Activated naive CD8-positive, alpha-beta T cell treated with anti-CD3 and anti-CD28 coated beads for 36 hours (primary cell): ENCODE measurements at regions not wholly inside any gene's neighbourhood (a gene's known extent, or its start where the extent isn't known, plus 50 kb on each side); places are given as distances from the start of the nearest gene placed in this dataset.
"Not testable (repeated sequence)": the region's sequence is repeated elsewhere in the genome, so short reads cannot be mapped to it uniquely, and the experiment has no call there.

Experiments
- DNase-seq: peaks from one replicate; pipeline ENCODE4 v3.0.0; 2021
- H3K27ac Mint-ChIP-seq: one replicate; pipeline ENCODE4 v1.8.0; 2022; ENCODE audit warnings: mild to moderate bottlenecking, moderate library complexity, mixed read lengths
- H3K27me3 Mint-ChIP-seq: one replicate; pipeline ENCODE4 v1.8.0; 2022; ENCODE audit warnings: mild to moderate bottlenecking, mixed read lengths
- H3K36me3 Mint-ChIP-seq: one replicate; pipeline ENCODE4 v1.8.0; 2021; ENCODE audit warnings: mild to moderate bottlenecking, mixed read lengths
- H3K4me1 Mint-ChIP-seq: one replicate; pipeline ENCODE4 v1.8.0; 2021; ENCODE audit warnings: mixed read lengths
- H3K4me3 Mint-ChIP-seq: one replicate; pipeline ENCODE4 v1.8.0; 2022; ENCODE audit warnings: mild to moderate bottlenecking, moderate library complexity, mixed read lengths
- H3K9me3 Mint-ChIP-seq: one replicate; pipeline ENCODE4 v1.8.0; 2022; ENCODE audit warnings: mixed read lengths

- Mint-ChIP-seq H3K4me1 (no peaks in the 10 kb centered on the region), H3K27ac (no peak overlapping the region), H3K36me3 (no peaks in the 10 kb centered on the region), H3K4me3 (no peak overlapping the region), H3K9me3 (no peaks in the 10 kb centered on the region), H3K27me3 (no peaks in the 10 kb centered on the region)
- DNase-seq, result no peak
These were observed 490.8 kb upstream of the ADGRL4 start for GRCh38 chr1:79497193-79497773.

DNA sequence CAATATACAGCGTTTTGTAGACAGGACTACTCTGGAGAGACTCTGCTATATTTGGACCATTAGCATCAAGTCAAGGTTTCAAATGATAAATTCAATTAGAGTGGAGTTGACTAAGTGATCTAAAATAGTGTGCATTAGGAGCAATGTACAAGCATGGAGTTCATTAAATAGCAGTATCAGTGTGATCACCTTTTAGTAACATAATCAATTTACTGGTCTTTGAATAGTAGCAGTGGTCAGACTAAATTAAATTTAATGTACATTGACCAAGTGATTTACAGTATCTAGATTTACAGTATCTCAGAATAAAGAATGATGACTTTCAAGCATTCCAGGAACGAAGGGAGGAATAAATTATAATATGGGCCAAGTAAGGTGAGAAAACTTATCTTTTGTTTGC, 489.6 kb upstream of the ADGRL4 start:
- Mint-ChIP-seq H3K9me3 (no peaks in the 10 kb centered on the region), H3K27ac (no peak overlapping the region), H3K27me3 (no peaks in the 10 kb centered on the region), H3K4me1 (no peaks in the 10 kb centered on the region), H3K4me3 (no peak overlapping the region), H3K36me3 (no peaks in the 10 kb centered on the region)
- no peak for DNase-seq

DNA sequence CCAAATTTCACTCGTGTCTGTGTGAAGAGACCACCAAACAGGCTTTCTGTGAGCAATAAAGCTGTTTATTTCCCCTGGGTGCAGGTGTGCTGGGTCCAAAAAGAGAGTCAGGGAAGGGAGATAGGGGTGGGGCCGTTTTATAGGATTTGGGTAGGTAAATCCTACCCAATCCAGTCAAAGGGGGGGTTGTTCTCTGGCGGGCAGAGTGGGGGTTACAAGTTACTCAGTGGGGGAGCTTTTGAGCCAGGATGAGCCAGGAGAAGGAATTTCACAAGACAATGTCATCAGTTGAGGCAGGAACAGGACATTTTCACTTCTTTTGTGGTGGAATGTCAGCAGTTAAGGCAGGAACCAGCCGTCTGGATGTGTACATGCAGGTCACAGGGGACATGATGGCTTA, 487.2 kb upstream of the ADGRL4 start:
- H3K4me1 Mint-ChIP-seq, H3K4me3 Mint-ChIP-seq, H3K36me3 Mint-ChIP-seq, H3K27ac Mint-ChIP-seq, H3K9me3 Mint-ChIP-seq, DNase-seq, H3K27me3 Mint-ChIP-seq: not testable (repeated sequence)

- H3K27ac Mint-ChIP-seq, H3K9me3 Mint-ChIP-seq, H3K27me3 Mint-ChIP-seq, H3K4me3 Mint-ChIP-seq, H3K36me3 Mint-ChIP-seq, H3K4me1 Mint-ChIP-seq, DNase-seq: not testable (repeated sequence)
These were observed 482.1 kb upstream of the ADGRL4 start for GRCh38 chr1:79488572-79489121.

- Mint-ChIP-seq H3K4me3 (no peak overlapping the region), H3K36me3 (no peaks in the 10 kb centered on the region), H3K9me3 (peaks cover 5% of the 10 kb centered on the region), H3K4me1 (no peaks in the 10 kb centered on the region), H3K27ac (no peak overlapping the region), H3K27me3 (no peaks in the 10 kb centered on the region)
- DNase-seq, result no peak
These were observed 472.3 kb upstream of the ADGRL4 start for GRCh38 chr1:79478728-79479373.

DNA sequence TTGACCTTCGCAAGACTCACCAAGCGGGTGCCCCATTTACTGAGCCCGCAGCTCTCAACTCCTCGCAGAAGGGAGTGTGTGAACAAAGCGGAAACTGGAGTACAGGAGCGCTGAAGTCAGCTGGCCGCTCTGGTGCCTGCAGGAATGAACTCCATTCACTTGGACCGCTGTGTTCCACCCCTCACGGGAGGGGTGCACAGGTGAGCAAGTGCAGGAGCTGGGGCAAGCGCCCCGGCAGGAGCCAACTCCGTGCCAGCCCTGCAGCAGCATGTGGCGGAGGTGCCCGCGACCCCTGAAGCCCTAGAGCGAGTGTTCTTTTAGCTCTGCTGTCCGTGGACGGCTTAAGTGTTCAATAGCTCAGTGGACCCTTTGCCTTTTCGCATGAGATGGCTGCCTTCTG, 471.6 kb upstream of the ADGRL4 start:
- H3K4me3 Mint-ChIP-seq, result no peak overlapping the region

DNA sequence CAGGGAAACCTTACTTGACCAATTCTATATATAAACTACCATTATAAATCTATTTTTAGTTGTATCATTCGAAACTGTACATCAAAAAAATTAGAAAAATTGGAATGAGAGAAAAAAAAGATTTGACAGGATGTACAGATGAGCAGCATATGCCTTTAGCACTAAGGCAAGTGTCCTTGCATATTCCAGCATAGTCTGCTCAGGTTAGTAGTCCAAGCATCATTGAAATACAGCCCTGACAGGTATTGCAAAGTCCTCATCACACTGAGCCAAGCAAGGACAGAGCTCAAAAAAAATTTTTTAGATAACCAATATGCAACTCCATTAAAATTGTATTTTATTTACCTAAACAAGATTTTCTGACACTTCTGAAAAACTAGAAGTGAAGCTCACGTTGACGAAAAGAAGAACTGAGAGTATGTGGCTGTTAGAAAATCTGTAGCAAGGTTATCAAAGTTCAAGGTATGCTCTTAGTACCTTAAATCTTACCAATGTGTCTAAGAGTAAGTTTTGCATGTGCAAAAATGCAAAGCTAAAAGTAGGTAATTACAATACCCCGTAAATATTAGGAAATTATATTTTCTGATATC, 465.6 kb upstream of the ADGRL4 start:
- Mint-ChIP-seq H3K27ac (no peak overlapping the region), H3K36me3 (no peaks in the 10 kb centered on the region), H3K9me3 (no peaks in the 10 kb centered on the region), H3K4me1 (no peaks in the 10 kb centered on the region), H3K27me3 (no peaks in the 10 kb centered on the region), H3K4me3 (no peak overlapping the region)
- DNase-seq, result no peak

More for the DNA sequence above, 471.6 kb upstream of the ADGRL4 start:
- Mint-ChIP-seq H3K4me1 (no peaks in the 10 kb centered on the region), H3K9me3 (peaks cover 5% of the 10 kb centered on the region), H3K36me3 (no peaks in the 10 kb centered on the region), H3K27me3 (no peaks in the 10 kb centered on the region), H3K27ac (no peak overlapping the region)
- no peak for DNase-seq

- no peaks in the 10 kb centered on the region for H3K36me3 Mint-ChIP-seq
- H3K4me3 Mint-ChIP-seq, result no peak overlapping the region
- no peaks in the 10 kb centered on the region for H3K4me1 Mint-ChIP-seq
These were observed 462.6 kb upstream of the ADGRL4 start for GRCh38 chr1:79469139-79469538.

DNA sequence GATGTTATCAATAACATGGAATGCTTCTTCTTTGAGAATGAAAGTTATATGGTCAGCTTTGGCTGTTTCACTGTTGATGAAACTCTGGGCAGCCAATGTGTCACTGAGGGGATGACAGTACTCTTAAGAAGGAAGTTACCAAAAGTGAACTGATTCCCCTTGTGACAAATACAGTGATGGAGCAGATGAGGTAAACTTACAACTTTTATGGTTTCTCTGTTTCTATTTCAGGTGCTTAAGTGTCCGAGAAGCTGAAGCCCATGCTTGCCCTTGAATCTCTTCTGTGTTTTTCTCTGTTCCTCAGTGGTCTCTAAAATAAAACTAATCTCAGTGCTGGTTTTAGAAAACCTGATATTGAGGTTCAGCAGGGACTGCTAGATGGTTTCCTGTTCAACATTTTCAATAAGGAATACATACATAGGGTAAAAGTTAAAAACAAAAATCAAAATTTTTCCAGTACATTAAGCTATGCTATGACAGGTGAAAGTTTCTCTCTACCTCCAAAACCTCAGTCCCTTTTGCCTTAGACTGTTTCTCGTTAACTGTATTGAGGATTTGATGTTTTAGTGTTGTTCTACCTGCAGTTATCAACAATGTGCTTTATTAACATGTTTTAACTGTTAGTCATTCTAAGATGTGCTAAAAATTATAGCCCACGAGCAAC, 454.4 kb upstream of the ADGRL4 start:
- H3K4me1 Mint-ChIP-seq, result no peaks in the 10 kb centered on the region
- no peak overlapping the region for H3K4me3 Mint-ChIP-seq

More at GRCh38 chr1:79469139-79469538, 462.6 kb upstream of the ADGRL4 start:
- no peak for DNase-seq
- H3K27me3 Mint-ChIP-seq, result no peaks in the 10 kb centered on the region
- H3K9me3 Mint-ChIP-seq, result peaks cover 3% of the 10 kb centered on the region
- H3K27ac Mint-ChIP-seq, result no peak overlapping the region

DNA sequence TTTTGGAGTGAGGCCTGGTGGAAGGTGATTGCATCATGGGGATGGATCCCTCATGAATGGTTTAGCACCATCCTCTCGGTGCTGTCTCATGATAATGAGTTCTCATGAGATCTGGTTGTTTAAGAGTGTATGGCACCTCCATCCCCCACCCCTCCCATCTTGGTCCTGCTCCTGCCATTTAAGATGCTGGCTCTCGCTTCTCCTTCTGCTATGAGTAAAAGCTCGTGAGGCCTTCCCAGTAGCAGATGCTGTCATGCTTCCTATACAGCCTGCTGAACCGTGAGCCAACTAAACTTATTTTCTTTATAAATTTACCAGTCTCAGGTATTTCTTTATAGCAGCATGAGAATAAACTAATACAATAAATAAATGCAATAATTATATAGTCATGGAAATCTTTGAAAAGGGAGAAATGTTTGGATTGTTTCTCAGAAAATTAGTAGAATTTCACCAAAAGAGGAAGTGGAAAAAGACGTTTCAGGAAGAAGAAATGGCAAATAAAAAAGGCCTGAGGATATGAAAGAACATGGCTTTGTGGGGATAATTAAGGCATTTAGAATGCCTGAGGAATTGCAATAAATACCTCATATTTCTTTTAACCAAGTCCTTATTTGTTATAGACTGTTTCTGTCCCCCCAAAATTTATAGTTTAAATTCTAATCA, 451.2 kb upstream of the ADGRL4 start:
- no peak overlapping the region for H3K4me3 Mint-ChIP-seq
- no peak for DNase-seq
- H3K27ac Mint-ChIP-seq, result no peak overlapping the region
- H3K4me1 Mint-ChIP-seq, result no peaks in the 10 kb centered on the region
- no peaks in the 10 kb centered on the region for H3K27me3 Mint-ChIP-seq
- no peaks in the 10 kb centered on the region for H3K36me3 Mint-ChIP-seq
- peaks cover 2% of the 10 kb centered on the region for H3K9me3 Mint-ChIP-seq

More for the DNA sequence above, 454.4 kb upstream of the ADGRL4 start:
- no peak for DNase-seq
- no peak overlapping the region for H3K27ac Mint-ChIP-seq
- H3K9me3 Mint-ChIP-seq, result peaks cover 8% of the 10 kb centered on the region
- no peaks in the 10 kb centered on the region for H3K36me3 Mint-ChIP-seq
- H3K27me3 Mint-ChIP-seq, result no peaks in the 10 kb centered on the region

- no peak for DNase-seq
- Mint-ChIP-seq H3K27me3 (no peaks in the 10 kb centered on the region), H3K9me3 (no peaks in the 10 kb centered on the region), H3K27ac (no peak overlapping the region), H3K36me3 (no peaks in the 10 kb centered on the region), H3K4me3 (no peak overlapping the region), H3K4me1 (no peaks in the 10 kb centered on the region)
These were observed 441.9 kb upstream of the ADGRL4 start for GRCh38 chr1:79448426-79448825.

DNA sequence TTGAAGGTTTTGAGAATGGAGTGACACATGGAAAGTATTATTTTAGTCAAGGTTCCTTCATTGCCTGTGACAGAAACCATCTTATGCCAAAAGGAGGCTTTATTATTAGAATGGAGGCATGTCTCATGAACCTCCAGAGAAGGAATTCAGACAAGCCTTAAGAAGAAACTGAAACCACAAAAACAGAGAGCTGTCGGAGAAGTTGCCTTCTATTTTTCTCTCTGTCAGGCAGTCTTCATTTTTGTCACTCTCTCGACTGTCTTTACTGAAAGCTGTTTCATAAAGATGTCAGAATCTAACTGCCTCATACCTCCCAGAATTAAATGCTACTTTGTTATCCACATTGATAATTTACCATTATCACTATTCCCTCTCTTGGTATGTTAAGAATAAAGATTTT, 434.7 kb upstream of the ADGRL4 start:
- no peaks in the 10 kb centered on the region for H3K27me3 Mint-ChIP-seq

DNA sequence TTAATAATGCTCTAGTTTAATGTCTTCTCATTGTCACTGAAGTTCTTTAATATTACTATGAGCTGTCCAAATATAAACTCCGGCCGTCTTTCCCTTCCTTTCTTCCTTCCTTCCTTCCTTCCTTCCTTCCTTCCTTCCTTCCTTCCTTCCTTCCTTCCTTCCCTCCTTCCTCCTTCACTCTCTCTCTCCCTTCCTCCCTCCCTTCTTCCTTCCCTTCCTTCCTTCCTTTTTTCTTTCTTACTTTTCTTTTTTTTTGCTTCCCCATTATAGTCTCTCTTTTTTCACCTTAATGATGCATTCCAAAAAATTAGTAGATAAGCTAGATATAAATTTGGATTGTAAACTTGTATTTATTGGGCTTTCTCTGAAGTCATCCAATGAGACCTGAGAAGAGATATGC, 431.0 kb upstream of the ADGRL4 start:
- no peak for DNase-seq
- H3K27me3 Mint-ChIP-seq, result no peaks in the 10 kb centered on the region
- peaks cover 1% of the 10 kb centered on the region for H3K9me3 Mint-ChIP-seq
- H3K27ac Mint-ChIP-seq, result no peak overlapping the region
- H3K36me3 Mint-ChIP-seq, result no peaks in the 10 kb centered on the region
- H3K4me3 Mint-ChIP-seq, result no peak overlapping the region
- H3K4me1 Mint-ChIP-seq, result no peaks in the 10 kb centered on the region

More for the DNA sequence above, 434.7 kb upstream of the ADGRL4 start:
- Mint-ChIP-seq H3K4me1 (no peaks in the 10 kb centered on the region), H3K36me3 (no peaks in the 10 kb centered on the region), H3K9me3 (peaks cover 1% of the 10 kb centered on the region), H3K27ac (no peak overlapping the region), H3K4me3 (no peak overlapping the region)
- no peak for DNase-seq

- Mint-ChIP-seq H3K27ac (no peak overlapping the region), H3K9me3 (no peaks in the 10 kb centered on the region), H3K4me1 (no peaks in the 10 kb centered on the region), H3K27me3 (no peaks in the 10 kb centered on the region), H3K36me3 (no peaks in the 10 kb centered on the region), H3K4me3 (no peak overlapping the region)
- DNase-seq, result no peak
These were observed 424.8 kb upstream of the ADGRL4 start for GRCh38 chr1:79431340-79431739.

- no peaks in the 10 kb centered on the region for H3K9me3 Mint-ChIP-seq
- no peaks in the 10 kb centered on the region for H3K4me1 Mint-ChIP-seq
- no peak overlapping the region for H3K27ac Mint-ChIP-seq
- no peaks in the 10 kb centered on the region for H3K36me3 Mint-ChIP-seq
- no peaks in the 10 kb centered on the region for H3K27me3 Mint-ChIP-seq
- no peak for DNase-seq
- no peak overlapping the region for H3K4me3 Mint-ChIP-seq
These were observed 423.9 kb upstream of the ADGRL4 start for GRCh38 chr1:79430437-79430836.
